Activated CD8-positive, alpha-beta memory T cell treated with anti-CD3 and anti-CD28 coated beads for 1 hour (primary cell): ENCODE measurements at regions not wholly inside any gene's neighbourhood (a gene's known extent, or its start where the extent isn't known, plus 50 kb on each side); places are given as distances from the start of the nearest gene placed in this dataset.

Experiments
- DNase-seq, 2 donors: peaks; one replicate each; pipeline ENCODE4 v3.0.0-alpha.2; 2020; ENCODE audit warnings: low read depth in 1 of 2; ENCODE audit errors: extremely low read depth in 1 of 2

- no peak for DNase-seq
Measured at GRCh38 chr11:112770487-112770886, 190.7 kb upstream of the NCAM1 start.

DNA sequence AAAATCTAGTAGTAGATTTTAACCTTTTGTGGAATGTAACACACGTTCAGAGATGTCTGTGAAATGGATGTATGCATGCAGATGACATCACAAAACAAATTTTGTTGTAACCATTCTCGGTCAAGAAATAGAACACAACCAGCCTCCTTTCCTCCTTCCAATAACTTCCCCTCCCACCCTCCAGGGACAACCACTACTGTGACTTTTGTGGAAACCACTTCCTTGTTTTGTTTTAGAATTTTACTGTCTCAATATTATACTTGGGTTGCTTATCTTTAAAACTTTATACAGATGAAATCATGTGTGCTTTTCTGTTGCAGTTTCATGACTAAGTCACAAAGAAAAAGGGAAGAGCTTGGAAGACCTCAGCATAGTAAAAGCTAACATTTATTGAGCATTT, 189.4 kb upstream of the NCAM1 start:
- DNase-seq, result no peak

- DNase-seq, result no peak
Measured at GRCh38 chr11:112773264-112773663, 188.0 kb upstream of the NCAM1 start.

- DNase-seq, result no peak
Measured at GRCh38 chr11:112776834-112777233, 184.4 kb upstream of the NCAM1 start.

- DNase-seq, result no peak
Measured at GRCh38 chr11:112777283-112777751, 183.9 kb upstream of the NCAM1 start.

DNA sequence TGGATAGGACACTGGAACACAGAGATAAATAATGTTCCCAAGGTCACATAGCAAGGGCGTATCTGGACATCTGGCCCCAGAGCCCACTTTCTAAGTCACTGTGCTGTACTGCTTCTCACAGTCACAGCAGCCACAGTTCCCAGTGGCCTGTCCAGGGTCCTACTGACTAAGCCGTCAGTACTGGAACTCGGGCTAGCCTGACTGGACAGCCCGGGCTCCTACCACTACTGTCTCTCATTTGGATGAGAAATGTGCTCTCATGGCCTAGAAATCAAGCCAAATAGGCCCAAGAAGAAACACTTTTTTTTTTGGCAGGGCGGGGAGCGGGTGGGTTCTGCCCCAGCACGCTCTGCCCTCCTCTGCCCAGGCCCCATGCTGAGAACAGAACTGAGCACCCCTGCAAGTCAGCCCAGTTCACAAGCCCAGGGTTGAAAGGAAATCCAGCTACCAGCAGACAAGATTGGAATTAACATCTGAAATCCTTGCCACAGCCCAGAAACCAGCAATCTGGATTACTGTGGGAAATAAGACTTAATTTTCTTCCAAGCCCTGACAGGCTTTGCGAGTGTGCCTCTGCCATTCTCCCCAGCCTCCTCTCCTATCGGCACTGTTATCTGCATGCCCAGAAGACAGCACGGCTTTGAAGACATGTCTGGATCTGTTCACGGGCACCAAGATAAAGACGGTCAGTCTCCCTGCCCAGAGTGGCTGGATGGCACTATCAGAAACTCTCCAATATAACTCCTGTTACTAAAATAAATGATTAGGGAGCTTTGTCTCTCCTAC, 182.9 kb upstream of the NCAM1 start:
- no peak for DNase-seq

GRCh38 chr11:112778877-112779266, 182.3 kb upstream of the NCAM1 start:
- no peak for DNase-seq

GRCh38 chr11:112780351-112781087, 180.7 kb upstream of the NCAM1 start:
- no peak for DNase-seq

- no peak for DNase-seq
Measured at GRCh38 chr11:112783945-112784322, 177.3 kb upstream of the NCAM1 start.

DNA sequence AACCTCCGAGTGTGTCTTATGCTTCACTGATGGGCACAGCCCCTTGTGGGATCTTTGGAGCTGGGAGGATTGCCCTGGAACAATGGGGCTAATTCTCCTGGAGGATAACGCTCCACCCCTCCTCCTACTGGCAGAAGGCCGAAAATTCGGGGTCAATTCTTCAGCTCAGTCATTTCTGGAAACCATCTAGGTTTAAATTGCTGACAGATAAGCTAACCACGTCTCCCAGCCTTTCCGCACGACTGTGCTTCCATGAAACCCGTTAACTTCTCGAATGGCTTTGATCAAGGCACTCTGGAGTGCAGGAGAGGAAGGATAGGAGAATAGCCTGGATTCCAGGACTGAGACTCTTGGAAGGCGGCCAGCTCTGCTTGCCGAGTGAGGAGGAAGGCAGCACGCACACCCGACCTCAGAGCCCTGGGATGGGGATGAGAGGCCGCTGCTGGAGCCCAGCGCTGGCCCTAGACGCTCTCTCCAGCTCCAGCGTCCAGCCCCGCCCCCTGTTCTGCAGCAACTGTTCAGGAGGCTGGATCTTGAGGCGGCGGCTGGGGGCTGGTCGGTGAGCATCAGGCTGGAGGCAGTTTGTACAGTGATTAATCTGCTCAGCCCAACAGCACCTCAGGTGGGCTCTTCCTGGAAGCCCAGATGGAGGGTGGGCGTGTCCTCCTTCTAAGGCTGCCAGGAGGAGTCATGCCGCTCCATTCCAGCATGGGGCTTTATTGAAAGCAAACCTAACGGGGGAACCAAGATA, 176.7 kb upstream of the NCAM1 start:
- no peak for DNase-seq

GRCh38 chr11:112785149-112785548, 176.1 kb upstream of the NCAM1 start:
- no peak for DNase-seq

DNA sequence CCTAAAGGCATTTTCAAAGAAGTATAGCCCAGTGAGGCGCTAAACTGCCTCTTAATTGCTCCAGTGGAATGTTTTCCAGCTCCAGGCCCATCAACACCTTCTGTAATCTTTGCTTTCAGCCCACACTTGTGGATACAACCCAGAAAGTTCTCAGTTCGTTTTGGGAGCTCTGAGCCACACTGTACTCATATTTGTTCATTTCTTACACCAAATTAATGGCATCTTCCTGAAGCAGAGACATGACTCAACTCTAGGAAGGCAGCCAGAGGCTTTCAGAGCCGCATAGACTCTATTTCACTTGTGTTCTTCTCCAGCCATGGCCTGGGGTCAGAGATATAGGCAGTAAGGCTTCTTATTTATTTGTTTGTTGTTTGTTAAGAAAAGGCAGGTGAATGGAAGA, 175.5 kb upstream of the NCAM1 start:
- DNase-seq, result no peak

DNA sequence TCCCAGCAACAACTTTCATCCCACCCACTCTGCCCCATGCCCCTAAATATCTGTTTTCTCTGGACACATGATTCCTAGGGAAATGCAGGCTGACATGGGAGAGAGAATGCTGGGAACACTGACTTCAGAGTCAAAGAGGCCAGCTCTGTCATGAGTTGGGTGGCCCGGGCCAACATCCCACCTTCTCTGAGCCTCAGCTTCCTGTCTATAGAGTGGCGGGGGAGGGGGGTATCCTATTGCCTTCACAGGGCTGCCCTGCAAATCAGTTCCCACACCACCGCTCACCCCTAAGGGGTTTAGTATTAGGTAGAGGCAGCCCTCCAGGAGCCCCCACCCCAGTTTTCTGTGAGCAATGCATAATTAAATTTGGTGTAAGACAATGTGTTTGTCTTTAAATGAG, 175.0 kb upstream of the NCAM1 start:
- no peak for DNase-seq

DNA sequence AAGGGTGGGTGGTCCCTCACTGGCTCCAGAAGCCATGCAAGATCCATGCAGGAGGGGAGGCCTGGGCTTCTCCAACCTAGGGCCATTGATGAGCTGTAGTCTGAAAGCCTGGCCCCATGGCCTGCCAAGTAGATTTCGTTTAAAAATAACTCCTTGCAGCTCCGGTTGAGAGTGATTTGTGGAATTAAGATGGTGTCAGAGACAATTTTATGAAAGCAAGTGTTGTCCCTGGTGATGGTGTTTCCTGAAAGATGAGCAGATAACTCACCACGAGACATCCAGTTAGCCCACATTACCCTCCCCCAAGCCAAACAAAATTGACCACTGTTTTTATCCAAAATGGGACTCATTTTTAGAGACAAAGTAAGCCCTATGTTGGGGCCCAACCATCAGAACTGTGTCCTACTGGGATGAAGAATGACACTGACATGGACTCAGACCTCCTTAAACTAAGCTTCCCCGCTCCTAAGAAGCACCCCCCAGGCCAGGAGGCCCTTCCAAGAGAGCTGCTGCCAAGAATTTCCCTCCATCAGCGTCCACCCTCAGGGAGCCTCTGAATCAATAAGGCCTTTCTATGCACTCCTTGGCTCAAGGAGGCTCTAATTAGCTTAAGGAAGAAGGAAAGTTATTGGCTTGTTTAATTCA, 174.2 kb upstream of the NCAM1 start:
- no peak for DNase-seq

DNA sequence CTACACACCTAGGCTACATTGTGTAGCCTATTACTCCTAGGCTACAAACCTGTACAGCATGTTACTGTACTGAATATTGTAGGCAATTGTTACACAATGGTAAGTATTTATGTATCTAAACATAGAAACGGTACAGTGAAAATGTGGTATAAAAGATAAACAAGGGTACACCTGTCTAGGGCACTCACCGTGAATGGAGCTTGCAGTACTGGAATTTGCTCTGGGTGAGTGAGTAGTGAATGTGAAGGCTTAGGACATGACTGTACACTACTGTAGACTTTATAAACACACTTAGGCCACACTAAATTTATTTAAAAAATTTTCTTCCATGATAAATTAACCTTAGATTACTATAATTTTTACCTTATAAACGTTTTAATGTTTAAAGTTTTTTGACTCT, 171.7 kb upstream of the NCAM1 start:
- no peak for DNase-seq

DNA sequence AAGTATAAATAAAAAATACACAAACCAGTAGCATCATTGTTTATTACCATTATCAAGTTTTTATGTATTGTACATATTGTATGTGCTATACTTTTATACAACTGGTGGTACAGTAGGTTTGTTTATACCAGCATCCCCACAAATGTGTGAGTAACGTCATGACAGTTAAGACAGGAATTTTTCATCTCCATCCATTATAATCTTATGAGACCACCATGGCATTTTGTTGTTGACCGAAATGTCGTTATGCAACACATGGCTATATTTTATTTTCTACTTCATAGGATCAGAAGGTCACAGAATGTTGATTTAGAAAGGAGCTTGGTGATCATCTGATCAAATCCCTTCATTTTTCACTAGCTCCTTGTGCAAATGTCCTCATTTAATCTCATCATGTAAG, 170.9 kb upstream of the NCAM1 start:
- no peak for DNase-seq

DNA sequence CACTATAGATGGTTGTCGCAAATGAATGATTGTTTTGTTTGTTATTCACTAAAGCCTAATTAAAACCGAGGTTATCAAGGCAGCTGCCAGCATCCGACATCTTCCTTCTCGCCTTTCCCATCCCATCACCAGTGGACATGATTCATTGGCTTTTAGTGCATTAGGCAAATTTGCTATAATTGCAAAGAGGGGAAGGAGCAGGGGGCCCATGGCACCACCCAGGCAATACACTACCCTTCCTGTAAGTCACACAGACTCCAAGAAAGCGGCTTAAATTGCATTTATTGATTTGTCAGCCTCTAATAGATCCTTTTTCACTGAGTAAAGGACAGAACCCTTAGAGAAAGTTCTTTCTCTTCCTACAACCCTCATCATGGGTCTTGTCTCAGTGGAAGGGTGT, 169.2 kb upstream of the NCAM1 start:
- no peak for DNase-seq

DNA sequence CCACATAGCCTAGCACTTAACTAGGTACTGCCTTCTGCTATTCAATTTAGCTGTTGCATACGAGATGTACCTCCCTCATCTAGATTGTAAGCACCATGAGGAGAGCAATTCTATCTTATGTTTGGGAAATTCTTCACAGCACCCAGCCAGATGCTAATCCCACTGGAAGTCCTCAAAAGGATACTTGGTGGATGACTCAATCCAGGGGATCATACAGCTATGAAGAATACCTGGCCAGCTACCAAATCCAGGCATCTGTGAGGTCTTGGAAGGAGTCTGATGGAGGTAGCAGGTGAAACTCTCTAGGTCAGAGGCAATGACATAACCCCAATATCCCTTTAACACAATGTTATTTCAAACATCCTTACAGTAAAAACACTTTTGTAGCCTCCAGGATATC, 167.8 kb upstream of the NCAM1 start:
- DNase-seq, result no peak

- no peak for DNase-seq
Measured at GRCh38 chr11:112794331-112794846, 166.8 kb upstream of the NCAM1 start.

DNA sequence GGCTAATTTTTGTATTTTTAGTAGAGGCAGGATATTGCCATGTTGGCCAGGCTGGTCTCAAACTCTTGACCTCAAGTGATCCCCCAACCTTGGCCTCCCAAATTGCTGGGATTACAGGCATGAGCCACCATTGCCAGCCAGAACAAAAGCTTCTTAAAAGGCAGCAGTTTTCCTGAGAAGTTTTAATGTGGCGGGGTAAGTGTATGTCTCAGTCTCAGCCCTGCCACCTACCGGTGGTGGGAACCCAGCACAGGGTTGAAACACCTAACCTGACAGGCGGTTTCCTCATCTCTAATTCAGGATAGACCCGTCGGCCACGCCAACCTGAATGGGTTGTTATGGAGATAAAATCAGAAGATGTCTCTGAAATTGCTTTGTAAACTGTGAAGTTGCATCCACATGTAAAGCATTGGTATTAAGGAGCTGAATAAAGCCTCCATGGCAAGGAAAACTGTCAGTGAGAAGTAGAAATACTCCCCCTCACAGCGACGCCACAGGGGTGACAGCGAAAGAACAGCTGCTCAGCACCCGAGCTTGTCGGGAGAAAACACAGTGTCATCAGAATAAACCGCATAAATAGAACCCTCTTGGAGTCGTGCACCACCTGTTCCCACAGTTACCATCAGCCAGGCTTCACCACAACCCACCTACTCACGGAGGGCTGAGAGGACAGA, 165.9 kb upstream of the NCAM1 start:
- no peak for DNase-seq
